ENCODE measurements at regions not wholly inside any gene's neighbourhood (a gene's known extent, or its start where the extent isn't known, plus 50 kb on each side); places are given as distances from the start of the nearest gene placed in this dataset.

DNA sequence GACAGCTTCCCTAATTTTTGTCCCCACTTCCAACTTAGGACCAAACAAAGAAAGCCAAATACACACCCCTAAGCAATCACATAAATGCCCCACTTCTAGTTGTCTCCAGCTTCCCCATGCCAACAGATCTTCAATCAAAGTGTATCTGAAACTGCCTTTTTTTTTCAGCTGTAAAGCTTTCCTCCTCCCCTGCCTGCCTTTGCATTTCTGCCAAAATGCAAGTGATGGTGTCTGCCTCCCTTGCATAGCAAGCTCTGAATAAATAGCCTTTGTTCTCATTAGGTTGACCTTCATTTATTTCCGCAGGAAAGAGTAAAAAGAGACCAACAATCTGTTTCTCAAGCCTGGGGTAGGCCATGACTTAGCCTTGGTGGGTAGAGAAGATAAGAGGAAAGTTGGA is 459.4 kb downstream of the GPAM start:
- ChIA-PET POLR2A (no interaction called here), CTCF (no interaction called here)
- DNase-seq (ENCODE audit: low read depth): no peak
- TF ChIP-seq, protein P1, sequence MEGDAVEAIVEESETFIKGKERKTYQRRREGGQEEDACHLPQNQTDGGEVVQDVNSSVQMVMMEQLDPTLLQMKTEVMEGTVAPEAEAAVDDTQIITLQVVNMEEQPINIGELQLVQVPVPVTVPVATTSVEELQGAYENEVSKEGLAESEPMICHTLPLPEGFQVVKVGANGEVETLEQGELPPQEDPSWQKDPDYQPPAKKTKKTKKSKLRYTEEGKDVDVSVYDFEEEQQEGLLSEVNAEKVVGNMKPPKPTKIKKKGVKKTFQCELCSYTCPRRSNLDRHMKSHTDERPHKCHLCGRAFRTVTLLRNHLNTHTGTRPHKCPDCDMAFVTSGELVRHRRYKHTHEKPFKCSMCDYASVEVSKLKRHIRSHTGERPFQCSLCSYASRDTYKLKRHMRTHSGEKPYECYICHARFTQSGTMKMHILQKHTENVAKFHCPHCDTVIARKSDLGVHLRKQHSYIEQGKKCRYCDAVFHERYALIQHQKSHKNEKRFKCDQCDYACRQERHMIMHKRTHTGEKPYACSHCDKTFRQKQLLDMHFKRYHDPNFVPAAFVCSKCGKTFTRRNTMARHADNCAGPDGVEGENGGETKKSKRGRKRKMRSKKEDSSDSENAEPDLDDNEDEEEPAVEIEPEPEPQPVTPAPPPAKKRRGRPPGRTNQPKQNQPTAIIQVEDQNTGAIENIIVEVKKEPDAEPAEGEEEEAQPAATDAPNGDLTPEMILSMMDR (IDR thresholded peaks at IDR 0.05; ENCODE audit: insufficient read depth, low read depth, low read length): no peak
- Histone ChIP-seq H3K4me3 (ENCODE audit: low read depth, low read length) (no peak overlapping the region), H3K36me3 (ENCODE audit: control insufficient read depth, insufficient read depth, low read length) (no peaks in the 10 kb centered on the region), H3K27me3 (ENCODE audit: control insufficient read depth, insufficient read depth, low read length) (no peaks in the 10 kb centered on the region)

DNA sequence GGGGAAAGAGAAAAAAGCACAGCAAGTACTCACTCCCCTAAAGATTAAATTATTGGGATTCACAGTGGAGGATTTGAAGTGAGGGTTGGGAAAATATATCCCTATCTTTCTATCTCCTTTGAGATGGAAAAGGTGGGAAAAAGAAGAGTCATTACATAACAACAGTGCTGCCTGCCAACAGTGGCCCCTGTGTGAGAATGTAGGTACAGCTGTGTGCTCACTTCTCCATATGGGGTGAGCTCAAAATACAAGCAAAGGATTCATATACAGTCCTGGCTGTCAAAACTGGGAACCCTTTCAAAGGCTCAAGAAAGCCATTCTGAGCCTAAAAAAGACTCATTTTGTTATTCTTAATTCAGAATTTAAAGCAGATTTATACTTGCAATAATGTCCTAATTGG is 458.5 kb downstream of the GPAM start:
- DNase-seq (ENCODE audit: low read depth): no peak
- TF ChIP-seq, protein P1 (IDR thresholded peaks at IDR 0.05; ENCODE audit: insufficient read depth, low read depth, low read length): no peak
- CTCF ChIA-PET: no interaction called here
- Histone ChIP-seq H3K36me3 (ENCODE audit: control insufficient read depth, insufficient read depth, low read length) (no peaks in the 10 kb centered on the region), H3K4me3 (ENCODE audit: low read depth, low read length) (no peak overlapping the region), H3K27me3 (ENCODE audit: control insufficient read depth, insufficient read depth, low read length) (no peaks in the 10 kb centered on the region)
- POLR2A ChIA-PET: no interaction called here

DNA sequence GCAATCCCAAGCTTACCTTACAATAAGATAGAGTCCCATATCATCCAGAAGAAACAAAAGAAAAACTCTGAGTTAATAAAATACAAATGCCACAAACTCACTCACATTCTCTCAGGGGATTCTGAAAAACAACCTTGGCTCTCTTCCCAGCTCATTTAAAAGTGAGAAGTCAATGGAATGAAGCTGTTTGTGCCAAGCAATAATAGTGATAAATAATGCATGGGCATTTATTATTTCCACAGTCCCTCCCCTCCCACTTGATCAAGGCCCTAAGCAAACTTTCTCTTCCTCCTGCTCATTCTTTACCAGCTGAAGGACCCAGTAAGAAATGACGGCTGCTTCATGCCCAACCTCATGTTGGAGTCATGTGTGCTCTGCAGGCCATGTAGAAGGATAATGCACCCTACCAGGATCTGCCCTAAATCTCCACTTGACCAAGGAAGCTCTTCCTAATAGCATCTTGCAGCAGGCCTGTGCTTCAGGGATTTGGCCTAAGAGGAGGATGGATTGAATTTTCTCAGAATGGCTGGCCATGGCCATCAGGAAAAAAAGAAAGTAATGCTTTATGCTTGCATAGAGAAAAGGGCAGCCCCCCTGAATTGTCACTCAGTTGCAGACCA is 451.3 kb downstream of the GPAM start:
- H3K27me3 ChIP-seq (ENCODE audit: control insufficient read depth, insufficient read depth, low read length): no peaks in the 10 kb centered on the region
- ChIA-PET CTCF (no interaction called here), POLR2A (no interaction called here)
- DNase-seq (ENCODE audit: low read depth): no peak
- TF ChIP-seq, protein P1 (IDR thresholded peaks at IDR 0.05; ENCODE audit: insufficient read depth, low read depth, low read length): no peak
- no peaks in the 10 kb centered on the region for H3K36me3 ChIP-seq (ENCODE audit: control insufficient read depth, insufficient read depth, low read length)
- no peak overlapping the region for H3K4me3 ChIP-seq (ENCODE audit: low read depth, low read length)

DNA sequence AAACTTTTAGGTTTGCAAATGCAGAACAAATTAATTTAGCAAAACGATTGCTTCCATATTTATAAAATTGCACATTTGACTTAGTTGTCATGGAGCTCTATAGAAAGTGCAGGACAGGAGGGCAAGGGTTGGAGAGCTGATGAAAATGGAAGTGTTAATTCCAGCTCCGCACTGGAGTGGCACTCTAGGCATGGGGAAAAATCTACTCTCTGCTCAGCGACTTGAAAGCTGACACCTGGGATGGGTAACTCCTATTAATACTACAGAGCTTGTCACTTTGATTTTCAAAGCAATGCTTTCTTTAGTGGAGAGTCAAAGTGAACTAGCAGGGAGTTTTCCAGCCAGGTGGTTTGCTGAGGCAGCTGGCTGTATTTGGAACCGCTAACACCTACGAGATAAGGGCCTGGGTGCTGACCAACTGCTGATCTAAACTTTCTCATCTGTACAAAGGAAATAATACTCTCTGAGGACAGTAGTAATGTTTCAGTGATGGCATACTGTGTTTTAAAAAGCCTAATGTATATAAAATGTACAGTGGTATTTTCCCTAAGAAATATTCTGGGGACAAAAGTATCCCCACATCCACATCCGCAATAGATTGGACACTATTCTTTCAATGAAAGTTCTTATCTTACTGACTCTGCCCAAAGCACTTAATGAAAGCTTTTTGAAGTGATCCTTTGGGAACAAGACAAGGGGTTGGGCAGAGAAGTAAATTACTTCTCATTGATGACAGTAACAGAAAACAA is 444.3 kb downstream of the GPAM start:
- POLR2A ChIA-PET: no interaction called here
- TF ChIP-seq, protein P1 (IDR thresholded peaks at IDR 0.05; ENCODE audit: insufficient read depth, low read depth, low read length): no peak
- Histone ChIP-seq H3K27me3 (ENCODE audit: control insufficient read depth, insufficient read depth, low read length) (no peaks in the 10 kb centered on the region), H3K36me3 (ENCODE audit: control insufficient read depth, insufficient read depth, low read length) (no peaks in the 10 kb centered on the region), H3K4me3 (ENCODE audit: low read depth, low read length) (no peak overlapping the region)
- no peak for DNase-seq (ENCODE audit: low read depth)
- CTCF ChIA-PET: no interaction called here

GRCh38 chr10:111739874-111740139 is 443.8 kb downstream of the GPAM start:
- ChIA-PET CTCF (no interaction called here), POLR2A (no interaction called here)
- no peak overlapping the region for H3K4me3 ChIP-seq (ENCODE audit: low read depth, low read length)
- H3K27me3 ChIP-seq (ENCODE audit: control insufficient read depth, insufficient read depth, low read length): no peaks in the 10 kb centered on the region
- no peak for DNase-seq (ENCODE audit: low read depth)
- TF ChIP-seq, protein P1 (IDR thresholded peaks at IDR 0.05; ENCODE audit: insufficient read depth, low read depth, low read length): no peak
- H3K36me3 ChIP-seq (ENCODE audit: control insufficient read depth, insufficient read depth, low read length): no peaks in the 10 kb centered on the region

All from BJ (cell line).